Activated CD4-positive, alpha-beta memory T cell treated with anti-CD3 and anti-CD28 coated beads, Interleukin-2, amount 10 ng/mL, durations not matched to agents 7 days and 5 days (primary cell): ENCODE measurements at regions not wholly inside any gene's neighbourhood (a gene's known extent, or its start where the extent isn't known, plus 50 kb on each side); places are given as distances from the start of the nearest gene placed in this dataset.
"Not testable (repeated sequence)": the region's sequence is repeated elsewhere in the genome, so short reads cannot be mapped to it uniquely, and the experiment has no call there.

ENCODE experiments used
- CTCF ChIA-PET: fragments of 350-600 bp; sonication (Branson Sonifier 250); formaldehyde crosslinking; loops from one replicate; lab custom pipeline; 2021; ENCODE audit warnings: antibody characterized with exemption, inconsistent platforms; lab: Charles Lee
- POLR2A ChIA-PET: fragments of 350-600 bp; sonication (Branson Sonifier 250); formaldehyde crosslinking; loops from one replicate; lab custom pipeline; 2021; ENCODE audit warnings: antibody characterized with exemption; lab: Charles Lee
- DNase-seq: peaks from one replicate; pipeline ENCODE4 v3.0.0-alpha.2; 2020
- H3K27ac Mint-ChIP-seq: one replicate; pipeline ENCODE4 v1.8.0; 2021; ENCODE audit warnings: mild to moderate bottlenecking, mixed read lengths
- H3K27me3 Mint-ChIP-seq: one replicate; pipeline ENCODE4 v1.8.0; 2021; ENCODE audit warnings: mixed read lengths
- H3K36me3 Mint-ChIP-seq: one replicate; pipeline ENCODE4 v1.8.0; 2021; ENCODE audit warnings: low read depth, mixed read lengths
- H3K4me1 Mint-ChIP-seq: one replicate; pipeline ENCODE4 v1.8.0; 2021; ENCODE audit warnings: mixed read lengths
- H3K4me3 Mint-ChIP-seq: one replicate; pipeline ENCODE4 v1.8.0; 2021; ENCODE audit warnings: mild to moderate bottlenecking, mixed read lengths
- H3K9me3 Mint-ChIP-seq: one replicate; pipeline ENCODE4 v1.8.0; 2021; ENCODE audit warnings: mixed read lengths

GRCh38 chr1:244758708-244759107, 76.8 kb upstream of the COX20 start:
- H3K4me3 Mint-ChIP-seq: no peak overlapping the region
- peaks cover 4% of the 10 kb centered on the region for H3K27me3 Mint-ChIP-seq
- ChIA-PET CTCF (no interaction called here), POLR2A (interaction anchor here (0.7 kb wide), 1 partner anchor 29 kb away, joined by 3 read pairs; no protein-coding TSS in a partner anchor)
- DNase-seq: no peak
- H3K27ac Mint-ChIP-seq: no peak overlapping the region
- H3K4me1 Mint-ChIP-seq: no peaks in the 10 kb centered on the region
- no peaks in the 10 kb centered on the region for H3K36me3 Mint-ChIP-seq
- no peaks in the 10 kb centered on the region for H3K9me3 Mint-ChIP-seq

- ChIA-PET CTCF (no interaction called here), POLR2A (no interaction called here)
- Mint-ChIP-seq H3K4me1 (no peaks in the 10 kb centered on the region), H3K27me3 (peaks cover 4% of the 10 kb centered on the region), H3K4me3 (no peak overlapping the region), H3K36me3 (no peaks in the 10 kb centered on the region), H3K9me3 (no peaks in the 10 kb centered on the region), H3K27ac (no peak overlapping the region)
- no peak for DNase-seq
Observed at GRCh38 chr1:244759158-244759557, 76.3 kb upstream of the COX20 start.

- POLR2A ChIA-PET: no interaction called here
- Mint-ChIP-seq H3K36me3 (no peaks in the 10 kb centered on the region), H3K9me3 (no peaks in the 10 kb centered on the region), H3K27me3 (peaks cover 4% of the 10 kb centered on the region), H3K27ac (no peak overlapping the region), H3K4me3 (no peak overlapping the region), H3K4me1 (no peaks in the 10 kb centered on the region)
- CTCF ChIA-PET: no interaction called here
- no peak for DNase-seq
Observed at GRCh38 chr1:244760471-244760870, 75.0 kb upstream of the COX20 start.

- no peaks in the 10 kb centered on the region for H3K9me3 Mint-ChIP-seq
- no peaks in the 10 kb centered on the region for H3K4me1 Mint-ChIP-seq
- H3K36me3 Mint-ChIP-seq: no peaks in the 10 kb centered on the region
- ChIA-PET POLR2A (no interaction called here), CTCF (no interaction called here)
- no peak for DNase-seq
- peaks cover 4% of the 10 kb centered on the region for H3K27me3 Mint-ChIP-seq
- no peak overlapping the region for H3K4me3 Mint-ChIP-seq
- H3K27ac Mint-ChIP-seq: no peak overlapping the region
Observed at GRCh38 chr1:244761279-244761678, 74.2 kb upstream of the COX20 start.

- ChIA-PET CTCF (no interaction called here), POLR2A (no interaction called here)
- DNase-seq: no peak
- H3K4me3 Mint-ChIP-seq: no peak overlapping the region
- no peak overlapping the region for H3K27ac Mint-ChIP-seq
- H3K9me3 Mint-ChIP-seq: no peaks in the 10 kb centered on the region
- H3K27me3 Mint-ChIP-seq: peaks cover 8% of the 10 kb centered on the region
- no peaks in the 10 kb centered on the region for H3K36me3 Mint-ChIP-seq
- no peaks in the 10 kb centered on the region for H3K4me1 Mint-ChIP-seq
Observed at GRCh38 chr1:244762629-244763028, 72.8 kb upstream of the COX20 start.

GRCh38 chr1:244768186-244768585, 67.3 kb upstream of the COX20 start:
- H3K4me3 Mint-ChIP-seq: no peak overlapping the region
- no peak for DNase-seq
- peaks cover 11% of the 10 kb centered on the region for H3K27me3 Mint-ChIP-seq
- ChIA-PET CTCF (no interaction called here), POLR2A (no interaction called here)
- H3K27ac Mint-ChIP-seq: no peak overlapping the region
- no peaks in the 10 kb centered on the region for H3K4me1 Mint-ChIP-seq
- H3K9me3 Mint-ChIP-seq: no peaks in the 10 kb centered on the region
- H3K36me3 Mint-ChIP-seq: no peaks in the 10 kb centered on the region

GRCh38 chr1:244768804-244769203, 66.7 kb upstream of the COX20 start:
- ChIA-PET POLR2A (no interaction called here), CTCF (no interaction called here)
- Mint-ChIP-seq H3K9me3 (no peaks in the 10 kb centered on the region), H3K27me3 (peaks cover 11% of the 10 kb centered on the region), H3K4me1 (no peaks in the 10 kb centered on the region), H3K27ac (no peak overlapping the region), H3K36me3 (no peaks in the 10 kb centered on the region), H3K4me3 (no peak overlapping the region)
- DNase-seq: no peak

- H3K36me3 Mint-ChIP-seq, POLR2A ChIA-PET, H3K4me3 Mint-ChIP-seq, H3K9me3 Mint-ChIP-seq, DNase-seq, CTCF ChIA-PET, H3K4me1 Mint-ChIP-seq, H3K27ac Mint-ChIP-seq: not testable (repeated sequence)
- H3K27me3 Mint-ChIP-seq: peaks cover 11% of the 10 kb centered on the region
Observed at GRCh38 chr1:244770556-244770955, 64.9 kb upstream of the COX20 start.

GRCh38 chr1:244773513-244773912, 61.9 kb upstream of the COX20 start:
- H3K4me3 Mint-ChIP-seq: no peak overlapping the region
- ChIA-PET CTCF (no interaction called here), POLR2A (no interaction called here)
- peaks cover 7% of the 10 kb centered on the region for H3K27me3 Mint-ChIP-seq
- H3K4me1 Mint-ChIP-seq: no peaks in the 10 kb centered on the region
- no peaks in the 10 kb centered on the region for H3K9me3 Mint-ChIP-seq
- no peak overlapping the region for H3K27ac Mint-ChIP-seq
- no peaks in the 10 kb centered on the region for H3K36me3 Mint-ChIP-seq
- no peak for DNase-seq

GRCh38 chr1:244776783-244777182, 58.7 kb upstream of the COX20 start:
- H3K36me3 Mint-ChIP-seq, H3K9me3 Mint-ChIP-seq, DNase-seq, H3K4me1 Mint-ChIP-seq, CTCF ChIA-PET, H3K4me3 Mint-ChIP-seq, H3K27ac Mint-ChIP-seq, POLR2A ChIA-PET, H3K27me3 Mint-ChIP-seq: not testable (repeated sequence)

GRCh38 chr1:244778344-244778743, 57.1 kb upstream of the COX20 start:
- H3K9me3 Mint-ChIP-seq: no peaks in the 10 kb centered on the region
- ChIA-PET POLR2A (interaction anchor here (0.9 kb wide), 1 partner anchor 12 kb away, joined by 3 read pairs; no protein-coding TSS in a partner anchor), CTCF (no interaction called here)
- no peaks in the 10 kb centered on the region for H3K36me3 Mint-ChIP-seq
- H3K4me1 Mint-ChIP-seq: no peaks in the 10 kb centered on the region
- no peak overlapping the region for H3K4me3 Mint-ChIP-seq
- no peak overlapping the region for H3K27ac Mint-ChIP-seq
- DNase-seq: no peak
- no peaks in the 10 kb centered on the region for H3K27me3 Mint-ChIP-seq

GRCh38 chr1:244779410-244779809, 56.0 kb upstream of the COX20 start:
- no peaks in the 10 kb centered on the region for H3K9me3 Mint-ChIP-seq
- no peak overlapping the region for H3K27ac Mint-ChIP-seq
- DNase-seq: no peak
- no peak overlapping the region for H3K4me3 Mint-ChIP-seq
- POLR2A ChIA-PET: interaction anchor here (0.9 kb wide), 1 partner anchor 11 kb away, joined by 3 read pairs; no protein-coding TSS in a partner anchor
- H3K36me3 Mint-ChIP-seq: no peaks in the 10 kb centered on the region
- CTCF ChIA-PET: interaction anchor here (0.6 kb wide), 1 partner anchor 405 kb away, joined by 4 read pairs; no protein-coding TSS in a partner anchor
- H3K4me1 Mint-ChIP-seq: no peaks in the 10 kb centered on the region
- no peaks in the 10 kb centered on the region for H3K27me3 Mint-ChIP-seq

- Mint-ChIP-seq H3K27ac (no peak overlapping the region), H3K4me3 (no peak overlapping the region)
- CTCF ChIA-PET: no interaction called here
Observed at GRCh38 chr1:244780311-244780710, 55.1 kb upstream of the COX20 start.

GRCh38 chr1:244782056-244782455, 53.4 kb upstream of the COX20 start:
- Mint-ChIP-seq H3K27ac (no peak overlapping the region), H3K4me1 (no peaks in the 10 kb centered on the region), H3K27me3 (no peaks in the 10 kb centered on the region), H3K36me3 (no peaks in the 10 kb centered on the region), H3K9me3 (no peaks in the 10 kb centered on the region), H3K4me3 (no peak overlapping the region)
- ChIA-PET CTCF (interaction anchor here (0.8 kb wide), 1 partner anchor 178 kb away, joined by 3 read pairs; no protein-coding TSS in a partner anchor), POLR2A (no interaction called here)
- DNase-seq: no peak

More at GRCh38 chr1:244780311-244780710, 55.1 kb upstream of the COX20 start:
- Mint-ChIP-seq H3K9me3 (no peaks in the 10 kb centered on the region), H3K4me1 (no peaks in the 10 kb centered on the region), H3K36me3 (no peaks in the 10 kb centered on the region), H3K27me3 (no peaks in the 10 kb centered on the region)
- POLR2A ChIA-PET: no interaction called here
- no peak for DNase-seq
